B cell (primary cell): ENCODE measurements at regions not wholly inside any gene's neighbourhood (a gene's known extent, or its start where the extent isn't known, plus 50 kb on each side); places are given as distances from the start of the nearest gene placed in this dataset.

Experiments used
- ATAC-seq: fragments of 200-7000 bp; cut with Tn5 transposase; one replicate; pipeline ENCODE4 v1.10.0; 2021; ENCODE audit warnings: low read depth, mild to moderate bottlenecking, moderate number of reproducible peaks, moderate library complexity
- CTCF ChIA-PET: fragments of 350-600 bp; sonication (Branson Sonifier 250); formaldehyde crosslinking; loops from one replicate; lab custom pipeline; 2021; ENCODE audit warnings: antibody characterized with exemption, inconsistent platforms; lab: Charles Lee
- POLR2A ChIA-PET: fragments of 350-600 bp; sonication (Branson Sonifier 250); formaldehyde crosslinking; loops from one replicate; lab custom pipeline; 2021; ENCODE audit warnings: antibody characterized with exemption; lab: Charles Lee
- DNase-seq: peaks from one replicate; pipeline ENCODE4 v3.0.0; 2013
- H2AFZ ChIP-seq: 2 replicates; pipeline ENCODE4 v1.6.1; 2012; ENCODE audit warnings: mild to moderate bottlenecking, low read depth, low read length; ENCODE audit not compliant: insufficient read depth, poor library complexity, severe bottlenecking
- H3K27ac ChIP-seq, 2 donors: 1 replicate in 1 of 2; 2 replicates in 1 of 2; pipeline ENCODE4 v1.5.1; 2012 to 2013; ENCODE audit warnings: low read length in 2 of 2, mild to moderate bottlenecking in 2 of 2, moderate library complexity in 1 of 2
- H3K27me3 ChIP-seq, 4 experiments: fragments of 200-600 bp in 1 of 4; sonication (generic) in 1 of 4; replicated peaks in 1 of 4; 1 replicate in 2 of 4; 2 replicates in 2 of 4; pipeline versions ENCODE4 v1.6.1 to v1.7.0; 2013 to 2016; ENCODE audit warnings: low read length in 3 of 4, mild to moderate bottlenecking in 2 of 4, mixed read lengths in 1 of 4, moderate library complexity in 1 of 4; ENCODE audit not compliant: insufficient read depth in 4 of 4, control insufficient read depth in 3 of 4; ENCODE audit errors: control extremely low read depth in 1 of 4
- H3K36me3 ChIP-seq, 2 experiments: replicated peaks in 1 of 2; 1 replicate in 1 of 2; 2 replicates in 1 of 2; pipeline versions ENCODE4 v1.6.1 to v1.7.1; 2013; ENCODE audit warnings: low read length in 1 of 2; ENCODE audit not compliant: insufficient read depth in 2 of 2, control insufficient read depth in 1 of 2; ENCODE audit errors: control extremely low read depth in 1 of 2, extremely low read depth in 1 of 2
- H3K4me1 ChIP-seq, 2 donors: fragments of 200-600 bp in 1 of 2; sonication (generic) in 1 of 2; 1 replicate in 1 of 2; 2 replicates in 1 of 2; pipeline versions ENCODE4 v1.5.1 to v1.6.1; 2013 to 2017; ENCODE audit warnings: low read length in 2 of 2; ENCODE audit not compliant: control insufficient read depth in 2 of 2, insufficient read depth in 2 of 2
- H3K4me2 ChIP-seq: replicated peaks from 2 replicates; pipeline ENCODE3; 2012; ENCODE audit warnings: mild to moderate bottlenecking, low read depth, low read length; ENCODE audit not compliant: poor library complexity, severe bottlenecking
- H3K4me3 ChIP-seq, 5 experiments: fragments of 200-600 bp in 1 of 5; sonication (generic) in 1 of 5; 1 replicate in 3 of 5; 2 replicates in 2 of 5; pipeline versions ENCODE4 v1.5.1 to v1.7.0; 2011 to 2016; ENCODE audit warnings: low read length in 4 of 5, mild to moderate bottlenecking in 4 of 5, low read depth in 2 of 5, control low read depth in 1 of 5, moderate library complexity in 1 of 5; ENCODE audit not compliant: insufficient read depth in 1 of 5; ENCODE audit errors: control extremely low read depth in 1 of 5, extremely low read depth in 1 of 5
- H3K79me2 ChIP-seq: fragments of 200-600 bp; sonication (generic); one replicate; pipeline ENCODE4 v1.6.0; 2016; ENCODE audit warnings: low read length; ENCODE audit not compliant: control insufficient read depth, insufficient read depth
- H3K9ac ChIP-seq: fragments of 200-600 bp; sonication (generic); 2 replicates; pipeline ENCODE4 v1.6.1; 2017; ENCODE audit warnings: mild to moderate bottlenecking, low read length, moderate library complexity
- H3K9me3 ChIP-seq, 3 donors: one replicate each; pipeline versions ENCODE4 v1.6.1 to v1.7.1; 2013; ENCODE audit warnings: low read length in 2 of 3; ENCODE audit not compliant: control insufficient read depth in 2 of 3, insufficient read depth in 1 of 3; ENCODE audit errors: control extremely low read depth in 1 of 3
- H4K20me1 ChIP-seq: 2 replicates; pipeline ENCODE4 v1.6.0; 2012; ENCODE audit warnings: mild to moderate bottlenecking, low read length; ENCODE audit not compliant: insufficient read depth, control insufficient read depth, poor library complexity, severe bottlenecking
- H3K27ac Mint-ChIP-seq: one replicate; pipeline ENCODE4 v1.8.0; 2021; ENCODE audit warnings: mixed read lengths
- H3K27me3 Mint-ChIP-seq: one replicate; pipeline ENCODE4 v1.8.0; 2021; ENCODE audit warnings: mixed read lengths
- H3K4me1 Mint-ChIP-seq: one replicate; pipeline ENCODE4 v1.8.0; 2021; ENCODE audit warnings: mixed read lengths
- H3K4me3 Mint-ChIP-seq: one replicate; pipeline ENCODE4 v1.8.0; 2021; ENCODE audit warnings: mixed read lengths
- H3K9me3 Mint-ChIP-seq: one replicate; pipeline ENCODE4 v1.8.0; 2022; ENCODE audit warnings: mixed read lengths; ENCODE audit not compliant: insufficient read depth
- CTCF ChIP-seq: fragments of 200-600 bp; IDR thresholded peaks from one replicate; pipeline ENCODE4 v1.8.0; 2022; ENCODE audit warnings: antibody characterized with exemption, mild to moderate bottlenecking
- EZH2 ChIP-seq: IDR thresholded peaks from 2 replicates; pipeline ENCODE4 v1.6.1; 2012; ENCODE audit warnings: borderline replicate concordance, low read depth, mild to moderate bottlenecking, moderate library complexity, low read length; ENCODE audit not compliant: insufficient read depth, poor library complexity, severe bottlenecking
- WGBS: methylation state at CpG from one replicate; pipeline ENCODE4 v1.1.5; 2013; ENCODE audit warnings: missing lambda C conversion rate; ENCODE audit not compliant: insufficient coverage; 5-methylcytosine and 5-hydroxymethylcytosine counted together
- intact Hi-C: fragments of 100-400 bp; cut with micrococcal nuclease; formaldehyde crosslinking; loops from one replicate; pipeline ENCODE4 v1.10.0; 2022

- 74% methylated on average over 9 of the region's 13 CpGs for WGBS
- H3K27ac Mint-ChIP-seq = no peak overlapping the region
- no peaks in the 10 kb centered on the region for H3K79me2 ChIP-seq
- H3K36me3 ChIP-seq = no peaks in the 10 kb centered on the region
- H3K27me3 Mint-ChIP-seq = peaks cover 36% of the 10 kb centered on the region
- H3K4me1 ChIP-seq = no peaks in the 10 kb centered on the region
- no peaks in the 10 kb centered on the region for H3K4me1 Mint-ChIP-seq
- H3K9me3 Mint-ChIP-seq = no peaks in the 10 kb centered on the region
- no peak overlapping the region for H3K4me3 Mint-ChIP-seq
- ATAC-seq (no peak), DNase-seq (no peak)
- peaks cover 0 to 7% (median 0%) of the 10 kb centered on the region in 4 experiments for H3K27me3 ChIP-seq
- H2AFZ ChIP-seq = no peak overlapping the region
- POLR2A ChIA-PET = interaction anchor here (0.6 kb wide), 1 partner anchor 139 kb away, joined by 3 read pairs; no protein-coding TSS in a partner anchor
- H3K4me3 ChIP-seq = no peak overlapping the region
- H3K27ac ChIP-seq = no peak overlapping the region
- no peak overlapping the region for H3K9ac ChIP-seq
- CTCF ChIA-PET = no interaction called here
- no peak for TF ChIP-seq EZH2
- no peak for TF ChIP-seq CTCF
- intact Hi-C loops = no loop called here
- H3K4me2 ChIP-seq = no peak overlapping the region
- no peaks in the 10 kb centered on the region for H3K9me3 ChIP-seq
- no peaks in the 10 kb centered on the region for H4K20me1 ChIP-seq
These were observed 140.8 kb upstream of the PTPN1 start for GRCh38 chr20:50369225-50370035.

GRCh38 chr20:50370036-50370566, 140.1 kb upstream of the PTPN1 start:
- CTCF ChIA-PET = no interaction called here
- TF ChIP-seq EZH2 (no peak), CTCF (no peak)
- H3K27me3 Mint-ChIP-seq = peaks cover 39% of the 10 kb centered on the region

More at GRCh38 chr20:50370036-50370566, 140.1 kb upstream of the PTPN1 start:
- Histone ChIP-seq H3K4me3 (no peak overlapping the region), H3K27ac (no peak overlapping the region), H3K36me3 (no peaks in the 10 kb centered on the region), H3K9me3 (no peaks in the 10 kb centered on the region), H3K9ac (no peak overlapping the region), H2AFZ (no peak overlapping the region), H3K27me3 (peaks cover 0 to 7% (median 0%) of the 10 kb centered on the region in 4 experiments), H3K4me2 (no peak overlapping the region), H3K79me2 (no peaks in the 10 kb centered on the region), H4K20me1 (no peaks in the 10 kb centered on the region), H3K4me1 (no peaks in the 10 kb centered on the region)
- Mint-ChIP-seq H3K4me1 (no peaks in the 10 kb centered on the region), H3K4me3 (no peak overlapping the region), H3K27ac (no peak overlapping the region), H3K9me3 (no peaks in the 10 kb centered on the region)
- 100% methylated on average over 4 of the region's 11 CpGs for WGBS
- DNase-seq = no peak
- no peak for ATAC-seq
- POLR2A ChIA-PET = interaction anchor here (0.6 kb wide), 1 partner anchor 140 kb away, joined by 3 read pairs; no protein-coding TSS in a partner anchor
- intact Hi-C loops = no loop called here
